GM21529 (cell line): ENCODE measurements at regions not wholly inside any gene's neighbourhood (a gene's known extent, or its start where the extent isn't known, plus 50 kb on each side); places are given as distances from the start of the nearest gene placed in this dataset.
"Not testable (repeated sequence)": the region's sequence is repeated elsewhere in the genome, so short reads cannot be mapped to it uniquely, and the experiment has no call there.

Experiments
- ATAC-seq: cut with Tn5 transposase; IDR thresholded peaks from one replicate; pipeline ENCODE4 v1.9.1; 2021; ENCODE audit not compliant: unreplicated experiment

DNA sequence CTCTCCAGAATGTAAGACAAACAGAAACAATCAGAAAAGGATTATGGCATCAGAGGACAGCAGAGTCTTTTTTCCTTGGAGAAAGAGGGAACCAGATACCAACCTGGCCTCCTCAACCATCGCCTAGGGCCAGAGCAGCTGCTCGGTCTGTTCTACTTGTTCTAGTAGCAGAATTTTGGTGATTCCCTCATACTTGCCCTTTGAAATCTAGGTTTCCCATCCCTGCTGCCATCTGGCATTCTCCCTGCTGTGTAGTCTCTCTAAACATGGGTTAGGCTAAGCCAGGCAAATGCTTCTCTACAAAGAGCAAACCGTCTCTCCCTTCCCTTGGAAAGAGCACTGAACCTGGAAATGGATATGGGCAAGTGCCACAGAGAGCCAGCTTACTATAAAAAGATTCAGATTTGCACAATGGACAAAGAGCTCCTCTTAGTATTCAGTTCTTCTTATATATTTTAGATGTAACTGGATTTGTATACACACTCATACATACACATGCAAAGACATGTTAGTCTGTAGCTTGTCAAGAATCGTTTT, 208.6 kb upstream of the ST6GAL2 start:
- no peak for ATAC-seq

DNA sequence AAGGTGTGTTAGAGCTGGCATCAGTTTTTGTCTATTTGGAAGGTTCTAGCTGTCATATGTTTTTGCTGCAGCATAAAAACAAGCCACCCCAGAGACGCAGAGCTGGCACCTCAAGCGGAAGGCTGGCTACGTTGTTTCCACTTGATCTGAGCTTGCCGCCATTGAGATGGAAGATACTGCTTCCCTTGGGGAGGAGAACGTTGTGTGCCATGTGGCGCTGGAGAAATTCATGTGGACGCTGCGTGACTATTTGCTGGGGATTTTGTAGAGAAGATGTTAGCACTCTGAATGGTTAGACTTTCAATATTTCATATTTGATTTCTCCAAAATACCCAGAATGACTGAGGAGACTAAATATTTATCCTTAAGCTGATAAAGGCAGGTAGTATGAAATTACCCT, 216.2 kb upstream of the ST6GAL2 start:
- ATAC-seq, result no peak

DNA sequence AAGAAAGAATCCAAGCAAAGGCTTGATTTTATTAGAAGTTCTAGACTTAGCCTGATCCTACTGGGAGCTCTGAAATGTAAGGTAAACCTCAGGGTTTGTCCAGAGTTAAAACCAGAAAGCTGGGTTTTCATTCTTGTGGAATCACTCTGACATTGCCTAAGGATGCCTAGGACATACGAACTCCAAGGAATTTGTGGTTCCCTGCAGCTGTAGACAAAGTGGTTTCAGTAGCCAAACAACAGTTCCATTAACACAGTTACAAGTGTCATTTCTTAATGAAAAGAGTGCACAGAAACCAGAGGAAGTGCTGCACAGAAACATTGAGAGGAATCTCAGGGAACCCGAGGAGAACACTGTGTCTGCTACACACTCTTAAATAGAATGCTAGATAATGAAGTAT, 221.4 kb upstream of the ST6GAL2 start:
- no peak for ATAC-seq

DNA sequence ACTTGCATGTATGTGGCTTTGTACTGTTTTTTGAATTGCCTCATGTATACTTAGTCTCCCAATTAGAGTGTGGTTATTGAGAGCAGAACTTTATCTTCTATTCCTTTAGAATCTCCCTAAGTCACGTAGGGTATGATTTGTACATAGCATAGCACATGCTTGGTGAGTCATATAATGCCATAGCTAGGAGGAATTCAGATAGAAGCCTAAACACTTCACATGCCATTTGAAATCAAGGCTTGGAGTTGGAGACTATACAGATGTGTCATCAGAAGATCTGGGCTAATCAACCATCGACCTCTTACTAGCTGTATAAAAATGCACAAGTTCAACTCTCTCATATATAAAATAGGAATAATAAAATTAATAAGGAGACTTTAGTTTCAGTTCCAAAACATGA, 222.6 kb upstream of the ST6GAL2 start:
- ATAC-seq, result no peak

DNA sequence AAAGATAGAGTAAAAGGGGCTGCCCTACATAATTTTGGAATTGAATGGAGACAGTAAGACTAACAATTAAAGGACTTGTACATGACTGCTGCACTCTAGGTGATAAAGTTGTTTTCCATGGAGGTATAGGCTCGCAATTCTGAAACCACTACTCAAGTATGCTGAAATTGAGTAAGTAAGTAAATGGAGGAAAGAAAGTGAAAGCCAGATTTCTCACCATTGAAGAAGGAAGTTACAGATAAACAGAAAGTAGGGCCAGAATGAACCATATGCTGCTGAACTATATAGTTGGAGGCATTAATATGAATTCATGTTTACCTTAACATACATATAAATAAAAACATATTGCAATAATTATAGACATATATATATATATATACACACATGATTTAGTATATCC, 225.7 kb upstream of the ST6GAL2 start:
- no peak for ATAC-seq

DNA sequence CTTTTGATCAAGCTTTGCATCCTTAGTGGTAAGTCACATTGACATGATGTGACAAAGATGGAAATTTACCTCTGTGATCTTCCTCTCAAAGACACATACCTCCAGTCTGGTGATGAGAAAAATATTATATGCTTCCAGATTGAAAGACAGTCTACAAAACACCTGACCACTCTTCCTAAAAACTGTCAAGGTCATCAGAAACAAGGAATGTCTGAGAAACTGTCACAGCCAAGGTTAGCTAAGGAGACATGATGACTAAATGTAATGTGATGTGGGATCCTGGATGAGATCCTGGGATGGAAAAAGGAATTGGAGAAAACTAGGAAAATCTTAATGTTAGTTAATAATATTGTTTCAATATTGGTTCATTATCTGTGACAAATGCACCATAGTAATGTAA, 226.6 kb upstream of the ST6GAL2 start:
- no peak for ATAC-seq

DNA sequence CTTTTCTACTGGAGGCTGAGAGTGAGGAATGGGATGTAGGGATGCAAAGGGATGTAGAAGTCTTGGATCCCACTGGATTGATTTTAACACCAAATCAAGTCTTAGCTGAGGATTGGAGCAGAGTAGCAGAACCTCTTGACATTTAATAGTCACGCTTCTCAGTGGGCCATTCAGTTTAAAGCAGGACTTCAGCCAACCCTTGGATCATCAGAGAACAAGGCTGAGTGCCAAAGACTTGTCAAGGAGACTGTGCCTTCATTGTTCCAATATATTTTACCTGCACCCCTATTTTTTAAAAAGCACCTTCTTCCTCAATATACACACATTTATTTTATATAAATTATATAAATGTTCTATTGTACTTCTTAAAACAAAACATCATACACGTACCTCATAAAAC, 242.4 kb upstream of the ST6GAL2 start:
- ATAC-seq, result no peak

DNA sequence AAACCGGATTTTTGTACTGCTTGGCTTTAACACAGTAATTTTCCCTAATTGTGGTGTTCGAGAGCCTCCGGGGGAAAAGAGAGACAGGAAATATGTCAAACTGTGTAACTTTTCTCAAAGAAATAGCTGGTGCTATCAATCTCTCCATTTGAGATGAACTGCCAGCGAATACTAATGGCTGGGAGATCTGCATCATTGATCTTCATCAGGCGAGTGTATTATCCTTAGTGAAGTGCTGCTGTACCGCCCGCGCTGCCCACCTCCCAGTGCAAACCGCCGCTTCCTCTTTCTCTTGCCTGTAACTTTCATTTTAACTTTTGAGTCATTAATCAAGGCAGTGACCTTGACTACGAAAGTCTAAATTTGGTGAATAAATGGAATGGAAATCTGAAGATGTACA, 246.1 kb upstream of the ST6GAL2 start:
- peak; percentile 72 for ATAC-seq

DNA sequence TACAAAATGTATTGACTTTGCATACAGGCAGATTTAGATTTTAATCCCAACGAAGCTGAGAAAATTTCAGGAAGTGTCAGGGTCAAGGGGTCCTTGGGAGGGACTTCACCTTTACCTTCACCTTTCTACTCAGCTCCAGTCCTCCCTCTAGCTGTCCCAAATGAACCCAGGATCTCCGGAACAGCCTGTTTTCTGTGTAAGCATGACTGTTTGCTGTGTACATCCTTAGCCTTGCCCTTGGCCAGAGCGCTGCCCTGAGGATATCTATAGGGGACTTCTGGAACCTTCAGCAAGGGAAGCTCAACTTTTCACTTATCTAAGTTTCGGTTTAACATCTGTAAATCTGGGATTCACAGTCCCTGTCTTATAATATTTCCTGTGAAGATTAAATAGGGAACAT, 246.8 kb upstream of the ST6GAL2 start:
- ATAC-seq, result no peak

DNA sequence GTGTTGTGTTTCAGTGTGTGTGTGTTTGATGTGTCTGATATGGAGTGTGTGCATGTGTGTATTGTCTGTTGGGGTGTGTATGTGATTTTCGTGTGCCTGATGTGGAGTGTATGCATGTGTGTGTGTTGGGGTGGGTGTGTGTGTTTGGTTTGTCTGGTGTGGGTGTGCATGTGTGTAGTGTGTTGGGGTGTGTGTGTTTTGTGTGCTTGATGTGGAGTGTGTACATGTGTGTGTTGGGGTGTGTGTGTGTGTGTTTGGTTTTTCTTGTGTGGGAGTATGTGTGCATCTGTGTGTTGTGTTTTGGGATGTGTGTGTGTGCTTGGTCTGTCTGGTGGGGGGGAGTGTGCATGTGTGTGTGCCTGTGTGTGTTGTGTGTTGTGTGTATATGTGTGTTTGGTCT, 247.4 kb upstream of the ST6GAL2 start:
- no peak for ATAC-seq

DNA sequence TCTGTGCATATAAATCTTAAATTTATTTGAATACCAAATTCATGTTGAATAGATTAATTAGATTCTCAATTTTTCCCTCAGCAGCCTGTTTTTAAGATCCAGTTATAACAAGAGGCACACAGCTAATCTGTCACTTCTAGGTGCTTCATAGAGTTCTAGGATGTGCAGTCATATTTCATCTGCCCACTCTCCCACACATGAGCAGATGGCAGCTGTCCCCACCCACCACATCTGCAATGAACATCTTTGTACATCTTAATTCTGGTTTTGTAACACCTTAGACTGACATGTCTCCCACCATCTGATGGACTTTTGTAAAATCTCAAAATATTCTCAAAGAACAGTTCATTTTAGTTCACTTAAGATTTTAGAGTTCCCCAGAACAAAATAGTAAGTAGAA, 250.8 kb upstream of the ST6GAL2 start:
- ATAC-seq, result no peak

DNA sequence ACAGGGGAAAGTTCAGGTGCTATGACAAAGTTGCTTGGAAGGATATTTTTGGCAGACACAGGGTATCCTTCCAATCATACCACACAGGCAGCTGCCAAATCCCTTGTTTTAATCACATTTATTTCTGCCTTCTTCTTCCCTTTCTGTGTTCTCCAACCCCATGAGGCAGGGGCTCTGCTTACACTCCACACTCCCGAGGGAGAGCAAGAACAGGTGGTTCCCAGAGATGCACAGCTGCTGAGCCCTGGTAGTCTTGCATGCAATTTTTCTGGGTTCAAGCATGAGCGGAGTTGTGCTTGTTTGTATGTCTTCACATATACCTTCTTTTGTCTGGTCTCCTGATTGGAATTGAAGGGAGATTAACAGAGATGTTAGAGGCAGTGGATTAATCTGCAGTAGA, 251.7 kb upstream of the ST6GAL2 start:
- no peak for ATAC-seq

DNA sequence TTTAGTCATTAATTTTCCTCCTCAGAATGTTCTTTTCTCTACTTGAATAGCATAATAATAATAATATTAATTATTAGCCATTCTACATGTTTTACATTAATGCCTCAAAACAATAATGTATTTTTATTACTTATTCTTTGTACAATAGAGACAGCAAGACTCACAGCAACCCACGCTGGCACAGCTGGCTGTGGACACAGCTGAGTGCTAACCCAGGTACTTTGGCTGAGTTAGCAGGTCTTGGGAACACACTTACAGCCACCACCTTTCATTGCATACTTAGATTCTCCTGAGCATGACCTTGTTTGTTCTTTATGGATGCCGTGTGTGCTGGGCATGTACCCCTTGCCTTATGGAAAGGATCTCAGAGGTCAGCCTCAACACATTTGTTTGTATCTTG, 260.2 kb upstream of the ST6GAL2 start:
- no peak for ATAC-seq

DNA sequence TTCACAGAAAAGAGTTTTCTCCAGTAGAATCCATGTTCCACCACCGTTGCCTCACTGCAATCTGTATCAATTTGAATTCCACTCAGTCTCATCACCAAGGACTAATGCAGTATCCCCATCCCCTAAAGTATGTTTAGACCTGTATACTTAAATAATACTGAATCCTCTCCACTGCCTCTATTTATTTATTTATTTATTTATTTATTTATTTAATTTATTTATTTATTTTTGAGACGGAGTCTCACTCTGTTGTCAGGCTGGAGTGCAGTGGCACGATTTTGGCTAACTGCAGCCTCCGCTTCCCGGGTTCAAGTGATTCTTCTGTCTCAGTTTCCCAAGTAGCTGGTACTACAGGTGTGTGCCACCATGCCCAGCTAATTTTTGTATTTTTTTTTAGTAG, 260.7 kb upstream of the ST6GAL2 start:
- ATAC-seq, result not testable (repeated sequence)

DNA sequence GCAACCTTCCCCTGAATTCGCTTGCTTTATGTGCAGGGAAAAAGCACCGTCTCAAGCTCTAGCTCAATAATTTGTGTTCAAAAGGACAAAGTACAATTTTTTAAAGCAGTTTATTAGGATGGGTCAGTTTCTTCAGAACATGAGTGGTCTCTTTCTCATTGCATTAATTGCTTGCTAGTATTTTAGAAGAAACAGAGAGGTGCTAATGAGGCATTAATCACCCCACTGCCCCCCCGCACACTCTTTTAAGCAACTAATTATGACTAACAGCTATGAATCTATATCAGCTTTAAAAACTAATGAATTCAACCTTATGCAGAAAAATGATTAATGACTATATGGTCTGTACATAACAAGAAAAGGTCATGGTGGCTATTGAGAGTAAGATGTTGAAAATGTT, 262.1 kb upstream of the ST6GAL2 start:
- ATAC-seq, result no peak

DNA sequence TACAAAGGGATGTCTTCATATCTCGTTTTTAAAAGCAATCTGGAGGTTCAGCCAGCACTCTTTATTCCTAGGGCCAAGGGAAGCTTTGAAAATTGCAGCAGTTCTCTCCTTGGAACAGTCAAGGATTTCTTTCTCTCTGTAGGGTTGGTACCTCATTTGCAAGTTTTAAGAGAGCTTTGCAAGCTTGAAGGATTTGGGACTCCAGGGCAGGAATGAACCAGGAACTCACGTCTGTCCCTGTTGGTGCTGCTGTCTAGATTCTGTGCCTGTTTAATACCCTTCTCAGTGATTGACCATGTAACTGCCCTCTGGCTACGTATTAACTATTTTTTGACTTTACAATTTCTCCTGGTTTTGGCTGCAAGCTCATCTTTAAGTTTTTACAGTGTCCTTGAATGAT, 262.5 kb upstream of the ST6GAL2 start:
- ATAC-seq, result no peak

DNA sequence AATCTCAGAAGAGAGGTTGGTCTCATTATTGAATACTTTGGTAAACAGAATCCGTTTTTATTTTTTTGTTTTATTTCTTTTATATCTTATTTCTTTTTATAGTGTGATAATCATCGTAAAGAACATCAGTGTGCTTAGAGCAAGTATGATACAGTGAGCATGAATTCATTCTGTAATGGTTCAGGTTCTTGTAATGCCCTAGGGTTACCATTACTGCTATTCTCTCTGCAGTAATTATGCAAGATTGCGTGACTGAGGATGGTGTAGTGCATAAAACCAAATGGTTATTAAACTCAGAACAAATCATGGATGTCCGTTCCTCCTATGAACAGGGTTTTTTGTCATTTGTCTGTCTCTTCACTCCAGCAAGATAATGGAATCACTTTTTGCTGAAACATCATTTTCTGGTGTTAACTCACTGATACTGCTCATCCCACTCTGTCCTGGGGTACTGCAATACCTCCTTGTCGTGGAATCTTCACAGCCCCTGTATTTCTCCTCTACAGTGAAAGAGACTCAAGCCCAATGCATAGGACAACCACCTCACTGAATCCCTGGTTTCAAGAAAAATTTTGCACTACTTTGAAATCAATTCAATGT, 274.8 kb upstream of the ST6GAL2 start:
- no peak for ATAC-seq

DNA sequence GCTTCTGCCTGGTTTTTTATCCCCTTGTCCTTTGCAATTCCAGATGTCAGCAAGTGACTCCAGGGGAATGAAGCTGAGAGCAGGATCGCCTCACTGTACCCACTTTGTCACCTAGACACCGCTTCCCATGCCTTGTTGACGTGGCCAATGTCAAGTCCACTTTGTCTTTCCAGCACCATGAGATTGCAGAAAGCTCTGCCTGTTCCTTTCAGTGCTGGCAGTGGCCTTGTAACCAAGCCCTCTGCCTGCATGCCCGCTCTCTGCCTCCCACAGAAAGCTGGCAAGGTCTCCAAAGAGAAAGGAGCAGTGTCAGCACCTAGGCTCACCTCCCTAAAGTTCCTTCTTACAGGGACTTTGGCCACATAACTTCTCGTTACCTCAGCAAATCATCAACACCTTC, 282.2 kb upstream of the ST6GAL2 start:
- ATAC-seq, result no peak

DNA sequence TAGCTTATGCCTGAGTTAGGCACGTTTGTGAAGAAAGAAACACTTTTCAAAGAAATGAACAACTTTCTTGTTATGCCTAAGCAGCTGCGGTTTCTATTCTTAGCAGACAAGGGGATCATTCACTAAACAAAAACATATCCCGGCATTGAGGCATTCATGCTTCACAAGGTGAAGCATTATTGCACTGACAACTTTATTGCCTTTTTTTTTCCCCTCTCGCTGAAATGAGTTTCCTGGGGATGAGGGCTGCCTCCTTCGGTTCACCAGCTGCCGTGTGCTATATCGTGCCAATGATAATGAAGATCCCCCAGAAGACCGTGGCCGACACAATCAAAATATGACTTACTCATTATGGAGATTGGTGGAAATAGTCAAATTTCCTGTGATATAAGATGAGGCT, 288.2 kb upstream of the ST6GAL2 start:
- ATAC-seq, result no peak

DNA sequence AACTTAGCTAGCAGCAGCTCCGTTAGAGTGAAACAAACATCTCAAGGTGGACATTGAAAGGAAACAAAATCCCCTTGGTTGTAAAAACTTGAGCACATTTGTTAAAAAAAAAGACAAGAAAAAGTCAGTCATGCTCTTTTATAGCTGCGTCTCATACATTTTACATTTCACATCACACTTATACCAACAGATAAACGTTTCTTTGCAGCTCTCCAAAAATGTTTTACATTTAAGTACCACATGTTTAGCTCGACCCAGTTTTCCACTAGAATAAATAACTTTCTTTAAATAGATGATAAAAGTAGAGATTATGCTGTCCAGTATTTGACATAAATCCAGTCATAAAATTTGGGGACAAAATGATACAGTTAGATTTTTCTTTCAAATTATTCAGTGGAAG, 297.0 kb upstream of the ST6GAL2 start:
- ATAC-seq, result no peak

DNA sequence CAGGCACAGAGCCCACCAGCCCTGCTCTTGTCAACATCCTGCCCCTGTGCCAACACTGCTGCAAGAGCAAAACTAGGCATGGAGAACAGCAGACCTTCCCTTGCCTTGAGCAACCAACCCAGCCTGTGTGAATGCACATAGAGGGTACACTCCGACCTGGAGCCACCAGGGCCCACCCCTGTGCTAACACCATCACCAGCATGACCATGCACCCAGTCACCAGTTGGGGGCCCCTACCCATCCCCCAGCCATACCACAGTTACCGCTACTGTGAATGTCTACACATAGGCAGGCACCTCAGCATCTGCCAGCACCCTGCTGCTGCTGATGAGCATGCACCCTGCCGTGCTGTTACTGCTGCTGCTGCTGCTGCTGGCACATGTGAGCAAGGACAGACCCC, 301.9 kb upstream of the ST6GAL2 start:
- ATAC-seq, result no peak

DNA sequence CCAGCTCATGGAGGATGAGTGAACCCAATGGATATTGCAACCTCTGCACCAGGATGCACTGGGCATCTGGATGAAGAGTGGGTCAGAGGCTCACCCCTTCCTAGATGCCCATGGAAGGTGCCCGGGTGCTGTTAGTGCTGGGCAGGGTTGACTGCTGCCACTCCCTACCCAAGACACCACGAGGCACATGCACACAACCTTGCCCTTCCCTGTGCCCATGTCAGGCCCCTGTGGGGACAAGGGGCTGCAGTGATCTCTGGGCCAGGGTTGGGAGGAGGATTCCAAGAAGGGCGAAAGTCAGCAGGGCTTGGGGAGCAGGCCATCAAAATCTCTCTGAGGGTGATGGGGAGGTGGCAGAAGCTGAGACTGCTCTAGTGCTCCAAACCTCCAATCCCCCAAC, 309.7 kb upstream of the ST6GAL2 start:
- no peak for ATAC-seq

DNA sequence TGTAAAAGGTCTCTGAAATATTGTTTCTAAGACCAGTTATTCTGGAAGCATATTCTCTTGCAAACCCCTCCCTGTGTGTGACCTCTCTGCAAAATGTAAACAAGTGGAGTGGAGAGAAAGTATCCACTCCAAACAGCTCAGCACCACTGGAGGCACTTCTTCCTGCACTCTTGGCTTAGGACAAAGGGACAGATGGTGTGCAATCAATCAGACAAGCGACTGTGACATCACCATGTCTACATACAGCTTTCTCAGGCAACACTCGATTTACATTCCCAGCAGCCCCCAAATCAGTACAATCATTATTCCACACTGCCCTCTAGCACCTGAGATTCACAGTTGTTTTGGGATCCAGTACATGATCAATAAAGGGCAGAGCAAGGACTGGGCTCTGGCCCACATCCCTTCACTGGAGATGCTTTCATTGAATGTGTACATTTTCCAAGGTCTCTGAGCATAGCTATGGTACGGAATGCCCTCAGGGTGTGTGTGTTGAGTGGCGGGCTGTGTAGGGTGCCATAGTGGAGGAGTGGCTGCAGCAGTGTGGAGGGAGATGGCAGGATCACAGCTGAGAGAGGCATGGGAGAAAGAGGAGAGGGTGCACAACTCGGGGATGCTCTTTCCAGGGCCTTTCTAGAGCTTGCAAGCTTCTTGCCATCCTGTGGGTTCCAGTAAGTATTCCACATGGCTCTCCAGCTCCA, 311.8 kb upstream of the ST6GAL2 start:
- no peak for ATAC-seq
